GM12878 (cell line): ENCODE measurements at regions not wholly inside any gene's neighbourhood (a gene's known extent, or its start where the extent isn't known, plus 50 kb on each side); places are given as distances from the start of the nearest gene placed in this dataset.

ENCODE experiments used
- ATF2 ChIP-seq: IDR thresholded peaks from 2 replicates; pipeline ENCODE4 v1.6.1; 2012; ENCODE audit warnings: low read length, inconsistent platforms
- CHD4 ChIP-seq: fragments of 200-600 bp; sonication (generic); IDR thresholded peaks from 2 replicates; pipeline ENCODE4 v1.6.1; 2016; ENCODE audit warnings: mild to moderate bottlenecking
- CTCF ChIP-seq, 3 experiments: IDR thresholded peaks in 2 of 3; conservative IDR thresholded peaks in 1 of 3; 2 replicates each; pipeline ENCODE4 v1.5.1; 2011; ENCODE audit warnings: low read depth in 3 of 3, low read length in 3 of 3, mild to moderate bottlenecking in 3 of 3, control low read depth in 2 of 3, moderate library complexity in 2 of 3, inconsistent platforms in 1 of 3, mixed read lengths in 1 of 3; ENCODE audit not compliant: control insufficient read depth in 2 of 3, insufficient read depth in 1 of 3; ENCODE audit errors: extremely low read depth in 1 of 3
- ESRRA ChIP-seq: IDR thresholded peaks from 2 replicates; pipeline ENCODE4 v1.6.1; 2012; ENCODE audit warnings: mild to moderate bottlenecking, low read length, improper control_type of control experiment
- FOXM1 ChIP-seq: IDR thresholded peaks from 2 replicates; pipeline ENCODE4 v1.6.1; 2012; ENCODE audit warnings: low read depth, mild to moderate bottlenecking, inconsistent platforms, low read length, moderate library complexity
- GABPA ChIP-seq: IDR thresholded peaks from 2 replicates; pipeline ENCODE4 v1.6.1; 2014; ENCODE audit warnings: antibody characterized with exemption, low read depth, mild to moderate bottlenecking, inconsistent platforms
- KDM1A ChIP-seq: fragments of 200-600 bp; sonication (generic); IDR thresholded peaks from 2 replicates; pipeline ENCODE4 v1.6.1; 2016; ENCODE audit warnings: borderline replicate concordance
- MYC ChIP-seq: IDR thresholded peaks from 2 replicates; pipeline ENCODE4 v1.6.1; 2011; ENCODE audit warnings: mild to moderate bottlenecking, low read length, moderate library complexity, inconsistent platforms; ENCODE audit not compliant: insufficient read depth, insufficient replicate concordance, insufficient read length, severe bottlenecking
- PKNOX1 ChIP-seq: fragments of 450-650 bp; IDR thresholded peaks from 2 replicates; pipeline ENCODE4 v1.6.1; 2016; ENCODE audit warnings: mild to moderate bottlenecking
- POLR2A ChIP-seq: IDR thresholded peaks from 2 replicates; pipeline ENCODE4 v1.6.1; 2011; ENCODE audit warnings: low read depth, mild to moderate bottlenecking, low read length
- ZBED1 ChIP-seq: IDR thresholded peaks from 2 replicates; pipeline ENCODE4 v1.6.1; 2016; ENCODE audit warnings: borderline replicate concordance
- ZBTB11 ChIP-seq: fragments of 450-650 bp; formaldehyde crosslinking; IDR thresholded peaks from 2 replicates; pipeline ENCODE4 v1.5.0; 2022; ENCODE audit warnings: mild to moderate bottlenecking, missing genetic modification characterization

GRCh38 chr5:40364441-40364840 lies 315.3 kb upstream of the PTGER4 start:
- TF ChIP-seq KDM1A (no peak), ZBED1 (no peak), MYC (no peak), CHD4 (no peak), FOXM1 (no peak), PKNOX1 (no peak), CTCF (IDR thresholded peaks at IDR 0.05 in 2 of 3, conservative IDR thresholded peaks at IDR 0.05 in 1 of 3; ENCODE audit: control insufficient read depth in 2 of 3, extremely low read depth in 1 of 3, insufficient read depth in 1 of 3, low read depth in 3 of 3, low read length in 3 of 3) (no peak), ESRRA (no peak), ZBTB11 (no peak), GABPA (no peak), POLR2A (no peak), ATF2 (no peak)
